Neural progenitor cell (in vitro differentiated cells): ENCODE measurements at regions not wholly inside any gene's neighbourhood (a gene's known extent, or its start where the extent isn't known, plus 50 kb on each side); places are given as distances from the start of the nearest gene placed in this dataset.

ENCODE experiments used
- DNase-seq: peaks from one replicate; pipeline ENCODE4 v3.0.0-alpha.2; 2016; ENCODE audit warnings: low spot score
- H2AFZ ChIP-seq: fragments of 200-600 bp; sonication (generic); replicated peaks from 2 replicates; pipeline ENCODE4 v1.6.1; 2016; ENCODE audit warnings: antibody characterized with exemption
- H3F3A ChIP-seq: fragments of 200-600 bp; sonication (generic); 2 replicates; pipeline ENCODE4 v1.6.1; 2016; ENCODE audit warnings: antibody characterized with exemption, low read depth
- H3K27ac ChIP-seq: fragments of 200-600 bp; sonication (generic); 2 replicates; pipeline ENCODE4 v1.5.1; 2016; ENCODE audit warnings: mild to moderate bottlenecking
- H3K27me3 ChIP-seq: fragments of 200-600 bp; sonication (generic); 2 replicates; pipeline ENCODE4 v1.6.1; 2016; ENCODE audit warnings: mild to moderate bottlenecking, moderate library complexity
- H3K36me3 ChIP-seq: fragments of 200-600 bp; sonication (generic); 2 replicates; pipeline ENCODE4 v1.5.1; 2016
- H3K4me1 ChIP-seq: fragments of 200-600 bp; sonication (generic); 2 replicates; pipeline ENCODE4 v1.6.1; 2016; ENCODE audit warnings: mixed run types
- H3K4me2 ChIP-seq: fragments of 200-600 bp; sonication (generic); 2 replicates; pipeline ENCODE4 v1.6.1; 2016
- H3K4me3 ChIP-seq: fragments of 200-600 bp; sonication (generic); 2 replicates; pipeline ENCODE4 v1.5.1; 2016
- H3K79me2 ChIP-seq: fragments of 200-600 bp; sonication (generic); 2 replicates; pipeline ENCODE4 v1.6.1; 2016; ENCODE audit warnings: low read depth
- H3K9ac ChIP-seq: fragments of 200-600 bp; sonication (generic); 2 replicates; pipeline ENCODE4 v1.6.1; 2016
- H3K9me3 ChIP-seq: fragments of 200-600 bp; sonication (generic); 2 replicates; pipeline ENCODE4 v1.5.1; 2016; ENCODE audit warnings: low read depth
- H4K20me1 ChIP-seq: fragments of 200-600 bp; sonication (generic); 2 replicates; pipeline ENCODE4 v1.6.1; 2016; ENCODE audit warnings: low read depth
- H3K27ac Mint-ChIP-seq: 3 replicates; pipeline ENCODE4 v1.8.0; 2021; ENCODE audit warnings: mixed read lengths
- H3K27me3 Mint-ChIP-seq: 2 replicates; pipeline ENCODE4 v1.8.0; 2022; ENCODE audit warnings: low read depth, mild to moderate bottlenecking, inconsistent platforms, moderate library complexity, mixed read lengths; ENCODE audit not compliant: insufficient read depth
- H3K36me3 Mint-ChIP-seq: 3 replicates; pipeline ENCODE4 v1.8.0; 2021; ENCODE audit warnings: mixed read lengths
- H3K4me1 Mint-ChIP-seq: 3 replicates; pipeline ENCODE4 v1.8.0; 2021; ENCODE audit warnings: mixed read lengths
- H3K4me3 Mint-ChIP-seq: 3 replicates; pipeline ENCODE4 v1.8.0; 2021; ENCODE audit warnings: mild to moderate bottlenecking, moderate library complexity, mixed read lengths
- H3K9me3 Mint-ChIP-seq: 3 replicates; pipeline ENCODE4 v1.8.0; 2020; ENCODE audit warnings: mixed read lengths
- CTCF ChIP-seq: fragments of 200-600 bp; sonication (generic); IDR thresholded peaks from 2 replicates; pipeline ENCODE4 v1.5.1; 2017; ENCODE audit warnings: antibody characterized with exemption, mild to moderate bottlenecking
- EZH2 ChIP-seq: fragments of 200-600 bp; sonication (generic); IDR thresholded peaks from 2 replicates; pipeline ENCODE4 v1.6.1; 2017; ENCODE audit warnings: antibody characterized with exemption, mild to moderate bottlenecking, moderate library complexity
- EZH2phosphoT487 ChIP-seq: fragments of 200-600 bp; sonication (generic); IDR thresholded peaks from 2 replicates; pipeline ENCODE4 v1.6.1; 2017; ENCODE audit warnings: antibody characterized with exemption

DNA sequence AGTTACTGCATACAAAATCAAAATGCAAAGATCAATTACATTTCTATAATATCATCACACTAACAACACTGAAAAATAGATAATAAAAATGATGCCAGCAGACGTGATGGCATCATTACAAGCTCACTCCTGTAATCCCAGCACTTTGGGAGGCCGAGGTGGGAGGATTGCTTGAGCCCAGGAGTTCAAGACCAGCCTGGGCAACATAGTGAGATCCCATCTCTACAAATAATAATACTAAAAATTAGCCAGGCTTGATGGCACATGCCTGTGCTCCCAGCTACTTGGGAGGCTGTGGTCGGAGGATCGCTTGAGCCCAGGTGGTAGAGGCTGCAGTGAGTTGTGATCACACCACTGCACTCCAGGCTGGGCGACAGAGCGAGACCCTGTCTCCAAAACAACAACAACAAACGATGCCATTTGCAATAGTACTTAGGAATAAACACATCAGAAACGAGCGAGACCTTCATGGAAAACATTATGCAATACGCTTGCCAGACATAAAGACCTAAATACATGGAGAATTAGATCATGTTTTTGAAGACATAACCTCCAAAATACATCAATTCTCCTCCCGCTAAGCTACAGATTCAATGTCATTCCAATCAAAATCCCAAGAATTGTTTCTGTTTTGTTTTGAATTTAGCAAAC is 86.6 kb upstream of the ERRFI1 start:
- H3K4me3 ChIP-seq, result no peak overlapping the region
- H3K79me2 ChIP-seq, result no peaks in the 10 kb centered on the region
- H2AFZ ChIP-seq, result no peak overlapping the region
- no peak for TF ChIP-seq CTCF
- TF ChIP-seq EZH2phosphoT487, result no peak
- no peak for TF ChIP-seq EZH2
- Mint-ChIP-seq H3K9me3 (peaks cover 18% of the 10 kb centered on the region), H3K27me3 (peaks cover 2% of the 10 kb centered on the region), H3K27ac (no peak overlapping the region), H3K4me3 (no peak overlapping the region), H3K4me1 (peaks cover 31% of the 10 kb centered on the region), H3K36me3 (peaks cover 2% of the 10 kb centered on the region)
- no peak overlapping the region for H3K4me2 ChIP-seq
- H4K20me1 ChIP-seq, result no peaks in the 10 kb centered on the region
- H3K27ac ChIP-seq, result no peak overlapping the region
- H3K9me3 ChIP-seq, result no peaks in the 10 kb centered on the region
- no peak overlapping the region for H3K9ac ChIP-seq
- no peaks in the 10 kb centered on the region for H3K27me3 ChIP-seq
- no peaks in the 10 kb centered on the region for H3F3A ChIP-seq
- H3K36me3 ChIP-seq, result no peaks in the 10 kb centered on the region
- peaks cover 10% of the 10 kb centered on the region for H3K4me1 ChIP-seq
- DNase-seq, result no peak

GRCh38 chr1:8111560-8111959 is 85.5 kb upstream of the ERRFI1 start:
- Mint-ChIP-seq H3K9me3 (peaks cover 22% of the 10 kb centered on the region), H3K4me3 (no peak overlapping the region)
- H3K36me3 ChIP-seq, result no peaks in the 10 kb centered on the region

GRCh38 chr1:8109216-8109615 is 83.1 kb upstream of the ERRFI1 start:
- H3K27ac Mint-ChIP-seq, result no peak overlapping the region
- Histone ChIP-seq H3K9ac (no peak overlapping the region), H3K27ac (no peak overlapping the region), H3K4me1 (peaks cover 10% of the 10 kb centered on the region), H3K79me2 (no peaks in the 10 kb centered on the region), H3F3A (no peaks in the 10 kb centered on the region), H4K20me1 (no peaks in the 10 kb centered on the region), H3K9me3 (no peaks in the 10 kb centered on the region), H3K36me3 (no peaks in the 10 kb centered on the region), H3K4me2 (no peak overlapping the region), H3K4me3 (no peak overlapping the region), H3K27me3 (no peaks in the 10 kb centered on the region), H2AFZ (no peak overlapping the region)
- H3K9me3 Mint-ChIP-seq, result peaks cover 26% of the 10 kb centered on the region
- H3K4me1 Mint-ChIP-seq, result peaks cover 18% of the 10 kb centered on the region
- no peak for TF ChIP-seq EZH2phosphoT487
- no peak for TF ChIP-seq EZH2
- no peak for TF ChIP-seq CTCF
- H3K36me3 Mint-ChIP-seq, result peaks cover 2% of the 10 kb centered on the region
- no peak overlapping the region for H3K4me3 Mint-ChIP-seq
- H3K27me3 Mint-ChIP-seq, result peaks cover 3% of the 10 kb centered on the region
- DNase-seq, result no peak

More at GRCh38 chr1:8111560-8111959, 85.5 kb upstream of the ERRFI1 start:
- no peak overlapping the region for H3K4me2 ChIP-seq
- no peaks in the 10 kb centered on the region for H3K27me3 ChIP-seq
- no peak overlapping the region for H3K9ac ChIP-seq
- H2AFZ ChIP-seq, result no peak overlapping the region
- no peaks in the 10 kb centered on the region for H3K79me2 ChIP-seq
- peaks cover 24% of the 10 kb centered on the region for H3K4me1 Mint-ChIP-seq
- no peak overlapping the region for H3K27ac Mint-ChIP-seq
- H4K20me1 ChIP-seq, result no peaks in the 10 kb centered on the region
- H3K36me3 Mint-ChIP-seq, result peaks cover 2% of the 10 kb centered on the region
- no peaks in the 10 kb centered on the region for H3F3A ChIP-seq
- H3K4me1 ChIP-seq, result peaks cover 10% of the 10 kb centered on the region
- no peak overlapping the region for H3K27ac ChIP-seq
- H3K9me3 ChIP-seq, result no peaks in the 10 kb centered on the region
- no peak for TF ChIP-seq CTCF
- TF ChIP-seq EZH2, result no peak
- TF ChIP-seq EZH2phosphoT487, result no peak
- no peak for DNase-seq
- H3K27me3 Mint-ChIP-seq, result peaks cover 3% of the 10 kb centered on the region
- no peak overlapping the region for H3K4me3 ChIP-seq
